GM23338 (cell line): ENCODE measurements at regions not wholly inside any gene's neighbourhood (a gene's known extent, or its start where the extent isn't known, plus 50 kb on each side); places are given as distances from the start of the nearest gene placed in this dataset.

Source experiments
- ATAC-seq: fragments of 200-7000 bp; cut with Tn5 transposase; 3 replicates; pipeline ENCODE4 v1.9.1; 2020
- DNase-seq: peaks from one replicate; pipeline ENCODE4 v3.0.0-alpha.2; 2015; ENCODE audit warnings: low spot score
- H2AFZ ChIP-seq: fragments of 200-600 bp; sonication (generic); 2 replicates; pipeline ENCODE4 v1.8.0; 2016; ENCODE audit warnings: antibody characterized with exemption, mild to moderate bottlenecking, moderate library complexity
- H3F3A ChIP-seq: fragments of 200-600 bp; sonication (generic); replicated peaks from 2 replicates; pipeline ENCODE4 v1.8.0; 2017; ENCODE audit warnings: antibody characterized with exemption, mixed run types, low read depth
- H3K27ac ChIP-seq: fragments of 200-600 bp; sonication (generic); 2 replicates; pipeline ENCODE4 v1.6.1; 2016; ENCODE audit warnings: low read depth
- H3K27me3 ChIP-seq: fragments of 200-600 bp; sonication (generic); 2 replicates; pipeline ENCODE4 v1.8.0; 2016; ENCODE audit warnings: mild to moderate bottlenecking, mixed run types, moderate library complexity; ENCODE audit not compliant: insufficient read depth
- H3K36me3 ChIP-seq: fragments of 200-600 bp; sonication (generic); 2 replicates; pipeline ENCODE4 v1.8.0; 2016; ENCODE audit warnings: mild to moderate bottlenecking; ENCODE audit not compliant: insufficient read depth
- H3K4me1 ChIP-seq: fragments of 200-600 bp; sonication (generic); 2 replicates; pipeline ENCODE4 v1.8.0; 2016; ENCODE audit warnings: mild to moderate bottlenecking, moderate library complexity; ENCODE audit not compliant: insufficient read depth
- H3K4me2 ChIP-seq: fragments of 200-600 bp; sonication (generic); 2 replicates; pipeline ENCODE4 v1.7.1; 2017; ENCODE audit warnings: mixed run types
- H3K4me3 ChIP-seq: fragments of 200-600 bp; sonication (generic); 2 replicates; pipeline ENCODE4 v1.6.1; 2016; ENCODE audit warnings: mixed run types
- H3K79me2 ChIP-seq: fragments of 200-600 bp; sonication (generic); replicated peaks from 2 replicates; pipeline ENCODE4 v1.8.0; 2017; ENCODE audit warnings: mild to moderate bottlenecking; ENCODE audit not compliant: insufficient read depth
- H3K9me2 ChIP-seq: fragments of 200-600 bp; sonication (generic); 2 replicates; pipeline ENCODE4 v1.8.0; 2017; ENCODE audit not compliant: insufficient read depth
- H4K20me1 ChIP-seq: fragments of 200-600 bp; sonication (generic); replicated peaks from 2 replicates; pipeline ENCODE4 v1.8.0; 2017; ENCODE audit warnings: mild to moderate bottlenecking; ENCODE audit not compliant: insufficient read depth
- H3K27ac Mint-ChIP-seq: 2 replicates; pipeline ENCODE4 v1.8.0; 2020; ENCODE audit warnings: inconsistent platforms, mild to moderate bottlenecking, moderate library complexity, mixed read lengths
- H3K27me3 Mint-ChIP-seq: 3 replicates; pipeline ENCODE4 v1.8.0; 2022; ENCODE audit warnings: low read depth, mild to moderate bottlenecking, moderate library complexity, mixed read lengths, inconsistent platforms; ENCODE audit not compliant: insufficient read depth, poor library complexity
- H3K36me3 Mint-ChIP-seq: 3 replicates; pipeline ENCODE4 v1.8.0; 2021; ENCODE audit warnings: low read depth, mild to moderate bottlenecking, inconsistent platforms, moderate library complexity, mixed read lengths
- H3K4me1 Mint-ChIP-seq: 3 replicates; pipeline ENCODE4 v1.8.0; 2020; ENCODE audit warnings: mild to moderate bottlenecking, inconsistent platforms, mixed read lengths
- H3K4me3 Mint-ChIP-seq: 3 replicates; pipeline ENCODE4 v1.8.0; 2021; ENCODE audit warnings: moderate library complexity, mild to moderate bottlenecking, inconsistent platforms, mixed read lengths
- H3K9me3 Mint-ChIP-seq: 3 replicates; pipeline ENCODE4 v1.8.0; 2020; ENCODE audit warnings: moderate library complexity, mild to moderate bottlenecking, inconsistent platforms, mixed read lengths
- CREB1 ChIP-seq: fragments of 250-450 bp; sonication (Bioruptor Pico); IDR thresholded peaks from 2 replicates; pipeline ENCODE4 v1.5.0; 2020; ENCODE audit warnings: low read depth, mild to moderate bottlenecking, moderate library complexity
- ETS1 ChIP-seq: IDR thresholded peaks from 2 replicates; pipeline ENCODE4 v1.6.1; 2016; ENCODE audit warnings: antibody characterized with exemption
- EZH2phosphoT487 ChIP-seq: fragments of 200-600 bp; sonication (generic); IDR thresholded peaks from one replicate; pipeline ENCODE4 v1.8.1; 2018; ENCODE audit warnings: antibody characterized with exemption; ENCODE audit not compliant: unreplicated experiment
- NANOG ChIP-seq: IDR thresholded peaks from 2 replicates; pipeline ENCODE4 v1.6.1; 2016; ENCODE audit warnings: antibody characterized with exemption, borderline replicate concordance
- POLR2AphosphoS5 ChIP-seq: IDR thresholded peaks from 2 replicates; pipeline ENCODE4 v1.6.1; 2016; ENCODE audit warnings: antibody characterized with exemption, low read depth
- ZNF114 ChIP-seq: fragments of 250-450 bp; sonication (Bioruptor Pico); IDR thresholded peaks from 2 replicates; pipeline ENCODE4 v1.5.0; 2020; ENCODE audit warnings: mild to moderate bottlenecking, moderate library complexity
- ZNF331 ChIP-seq: fragments of 250-450 bp; sonication (Bioruptor Pico); IDR thresholded peaks from 2 replicates; pipeline ENCODE4 v1.5.0; 2020; ENCODE audit warnings: low read depth, mild to moderate bottlenecking, moderate library complexity
- ZNF462 ChIP-seq: fragments of 250-450 bp; sonication (Bioruptor Pico); IDR thresholded peaks from 2 replicates; pipeline ENCODE4 v1.5.0; 2020; ENCODE audit warnings: mild to moderate bottlenecking, moderate library complexity

DNA sequence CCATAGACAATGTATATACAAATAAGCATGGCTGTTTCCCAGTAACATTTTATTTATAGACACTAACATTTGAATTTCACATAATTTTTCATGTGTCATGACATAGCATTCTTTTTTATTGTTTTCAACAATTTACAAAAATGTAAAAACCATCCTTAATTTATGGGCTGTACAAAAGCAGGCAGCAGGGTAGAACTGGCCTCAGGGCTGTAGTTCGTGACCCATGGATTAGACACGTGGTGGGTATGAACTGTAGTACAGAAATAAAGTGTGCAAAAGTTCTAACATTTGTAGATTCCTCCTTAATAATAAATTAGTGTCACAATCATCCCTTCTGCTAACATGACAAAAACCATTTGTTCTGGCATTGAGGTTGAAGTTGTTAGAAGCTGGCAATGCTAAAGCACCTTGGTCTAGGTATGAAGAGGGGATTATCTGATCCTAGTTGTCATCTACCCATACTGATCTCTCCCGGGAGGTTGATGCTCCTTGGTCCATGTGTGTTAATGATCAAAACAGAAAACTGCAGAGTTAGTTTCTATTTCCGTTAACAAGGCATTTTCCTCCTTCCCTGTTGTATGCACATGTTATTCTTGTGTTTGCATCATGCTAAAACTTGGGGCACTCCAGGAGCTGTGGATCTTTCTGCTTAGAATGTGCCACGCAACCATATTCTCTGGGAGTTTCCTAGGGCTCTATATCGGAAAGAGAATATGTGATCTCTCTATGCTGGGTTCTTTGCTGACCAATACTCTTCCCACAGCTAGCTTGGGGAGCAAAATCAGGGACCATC, 917.6 kb downstream of the TLE1 start (continued):
- TF ChIP-seq ZNF331 = no peak
- TF ChIP-seq ZNF462 = no peak
- no peak for TF ChIP-seq ZNF114

- Mint-ChIP-seq H3K9me3 (no peaks in the 10 kb centered on the region; the same call in 2 of the 3 replicates), H3K36me3 (no peaks in the 10 kb centered on the region), H3K4me1 (no peaks in the 10 kb centered on the region), H3K4me3 (no peak overlapping the region), H3K27me3 (no peaks in the 10 kb centered on the region), H3K27ac (no peak overlapping the region)
- H3K4me2 ChIP-seq = no peak overlapping the region
- H3K27ac ChIP-seq = no peak overlapping the region
- H3K9me2 ChIP-seq = no peaks in the 10 kb centered on the region
- H3K27me3 ChIP-seq = no peaks in the 10 kb centered on the region
- no peak overlapping the region for H3K4me3 ChIP-seq
- no peaks in the 10 kb centered on the region for H4K20me1 ChIP-seq
- DNase-seq (no peak), ATAC-seq (no peak)
- no peaks in the 10 kb centered on the region for H3F3A ChIP-seq
- H3K79me2 ChIP-seq = no peaks in the 10 kb centered on the region
- no peaks in the 10 kb centered on the region for H3K4me1 ChIP-seq
- no peaks in the 10 kb centered on the region for H3K36me3 ChIP-seq
- no peak overlapping the region for H2AFZ ChIP-seq
- TF ChIP-seq ETS1 (no peak), EZH2phosphoT487 (no peak), POLR2AphosphoS5 (no peak), ZNF462 (no peak), NANOG (no peak), ZNF114 (no peak), CREB1 (CRISPR knock-in tag) (no peak)
Observed at GRCh38 chr9:80763536-80763935, 925.8 kb downstream of the TLE1 start.
